ENCODE measurements at regions not wholly inside any gene's neighbourhood (a gene's known extent, or its start where the extent isn't known, plus 50 kb on each side); places are given as distances from the start of the nearest gene placed in this dataset.

- peaks cover 8% of the 10 kb centered on the region for H3K9me3 Mint-ChIP-seq (ENCODE audit: unreplicated experiment)
- Histone ChIP-seq H3K9me3 (no peaks in the 10 kb centered on the region), H3K4me3 (ENCODE audit: low read depth, low read length) (no peak overlapping the region), H3K4me1 (no peaks in the 10 kb centered on the region), H3K27me3 (replicated peaks; ENCODE audit: control insufficient read depth, insufficient read depth, low read length) (no peaks in the 10 kb centered on the region), H3K36me3 (ENCODE audit: control insufficient read depth, insufficient read depth, low read length) (no peaks in the 10 kb centered on the region)
- ChIA-PET CTCF (no interaction called here), POLR2A (no interaction called here)
- H3K4me1 Mint-ChIP-seq (ENCODE audit: low read depth, unreplicated experiment): peaks cover 9% of the 10 kb centered on the region
- BruUV-seq (replicated peaks): no TSS peak
- no peak overlapping the region for H3K27ac Mint-ChIP-seq (ENCODE audit: unreplicated experiment)
- H3K4me3 Mint-ChIP-seq (ENCODE audit: unreplicated experiment): no peak overlapping the region
- H3K27me3 Mint-ChIP-seq (ENCODE audit: insufficient read depth, unreplicated experiment): no peaks in the 10 kb centered on the region
- no peaks in the 10 kb centered on the region for H3K36me3 Mint-ChIP-seq (ENCODE audit: insufficient read depth, unreplicated experiment)
- no peak for DNase-seq
- no peak for TF ChIP-seq CTCF (IDR thresholded peaks at IDR 0.05; ENCODE audit: insufficient read depth in 1 of 2, low read depth in 1 of 2, low read length in 1 of 2, severe bottlenecking in 1 of 2, unreplicated experiment in 1 of 2)
- intact Hi-C loops (cut with micrococcal nuclease; ENCODE audit: unreplicated experiment): no loop called here
These were observed 134.8 kb downstream of the BASP1 start for GRCh38 chr5:17352223-17352622.

GRCh38 chr5:17354265-17354664 is 136.8 kb downstream of the BASP1 start:
- ChIA-PET CTCF (no interaction called here), POLR2A (no interaction called here)
- intact Hi-C loops (cut with micrococcal nuclease; ENCODE audit: unreplicated experiment): no loop called here
- H3K9me3 Mint-ChIP-seq (ENCODE audit: unreplicated experiment): peaks cover 8% of the 10 kb centered on the region
- BruUV-seq (replicated peaks): no TSS peak
- H3K36me3 Mint-ChIP-seq (ENCODE audit: insufficient read depth, unreplicated experiment): no peaks in the 10 kb centered on the region
- Histone ChIP-seq H3K4me1 (no peaks in the 10 kb centered on the region), H3K9me3 (no peaks in the 10 kb centered on the region), H3K4me3 (ENCODE audit: low read depth, low read length) (no peak overlapping the region), H3K36me3 (ENCODE audit: control insufficient read depth, insufficient read depth, low read length) (no peaks in the 10 kb centered on the region), H3K27me3 (replicated peaks; ENCODE audit: control insufficient read depth, insufficient read depth, low read length) (no peaks in the 10 kb centered on the region)
- H3K27ac Mint-ChIP-seq (ENCODE audit: unreplicated experiment): no peak overlapping the region
- no peak for DNase-seq
- TF ChIP-seq CTCF (IDR thresholded peaks at IDR 0.05; ENCODE audit: insufficient read depth in 1 of 2, low read depth in 1 of 2, low read length in 1 of 2, severe bottlenecking in 1 of 2, unreplicated experiment in 1 of 2): no peak
- H3K4me1 Mint-ChIP-seq (ENCODE audit: low read depth, unreplicated experiment): peaks cover 6% of the 10 kb centered on the region
- H3K4me3 Mint-ChIP-seq (ENCODE audit: unreplicated experiment): no peak overlapping the region
- no peaks in the 10 kb centered on the region for H3K27me3 Mint-ChIP-seq (ENCODE audit: insufficient read depth, unreplicated experiment)

- Mint-ChIP-seq H3K27ac (ENCODE audit: unreplicated experiment) (no peak overlapping the region), H3K27me3 (ENCODE audit: insufficient read depth, unreplicated experiment) (no peaks in the 10 kb centered on the region), H3K9me3 (ENCODE audit: unreplicated experiment) (peaks cover 8% of the 10 kb centered on the region), H3K4me1 (ENCODE audit: low read depth, unreplicated experiment) (peaks cover 6% of the 10 kb centered on the region), H3K4me3 (ENCODE audit: unreplicated experiment) (no peak overlapping the region), H3K36me3 (ENCODE audit: insufficient read depth, unreplicated experiment) (no peaks in the 10 kb centered on the region)
- Histone ChIP-seq H3K4me1 (no peaks in the 10 kb centered on the region; the same call in 1 of the 2 replicates), H3K9me3 (no peaks in the 10 kb centered on the region), H3K36me3 (ENCODE audit: control insufficient read depth, insufficient read depth, low read length) (no peaks in the 10 kb centered on the region), H3K27me3 (replicated peaks; ENCODE audit: control insufficient read depth, insufficient read depth, low read length) (no peaks in the 10 kb centered on the region), H3K4me3 (ENCODE audit: low read depth, low read length) (no peak overlapping the region)
- CTCF ChIA-PET: no interaction called here
- POLR2A ChIA-PET: no interaction called here
- intact Hi-C loops (cut with micrococcal nuclease; ENCODE audit: unreplicated experiment): no loop called here
- no TSS peak for BruUV-seq (replicated peaks)
- DNase-seq: no peak
- TF ChIP-seq CTCF (IDR thresholded peaks at IDR 0.05; ENCODE audit: insufficient read depth in 1 of 2, low read depth in 1 of 2, low read length in 1 of 2, severe bottlenecking in 1 of 2, unreplicated experiment in 1 of 2): no peak
These were observed 138.3 kb downstream of the BASP1 start for GRCh38 chr5:17355586-17356346.
